ENCODE measurements at regions not wholly inside any gene's neighbourhood (a gene's known extent, or its start where the extent isn't known, plus 50 kb on each side); places are given as distances from the start of the nearest gene placed in this dataset.
"Not testable (repeated sequence)": the region's sequence is repeated elsewhere in the genome, so short reads cannot be mapped to it uniquely, and the experiment has no call there.

DNA sequence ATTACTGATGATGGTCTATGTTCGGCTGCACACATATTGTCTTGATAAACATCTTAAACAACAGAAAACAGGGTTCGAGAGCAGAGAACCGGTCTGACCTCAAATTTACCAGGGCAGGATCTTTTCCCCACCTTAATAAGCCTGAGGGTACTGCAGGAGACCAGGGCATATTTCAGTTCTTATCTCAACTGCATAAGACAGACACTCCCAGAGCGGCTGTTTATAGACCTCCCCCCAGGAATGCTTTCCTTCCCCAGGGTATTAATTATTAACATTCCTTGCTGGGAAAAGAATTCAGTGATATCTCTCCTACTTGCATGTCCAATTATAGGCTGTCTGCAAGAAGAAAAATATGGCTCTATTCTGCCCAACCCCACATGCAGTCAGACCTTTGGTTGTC lies 871.6 kb downstream of the DNAH5 start:
- H3K4me1 Mint-ChIP-seq, ATAC-seq, H3K4me3 Mint-ChIP-seq, H3K27ac Mint-ChIP-seq, DNase-seq, H3K27me3 Mint-ChIP-seq: not testable (repeated sequence)
- peaks cover 19 to 34% of the 10 kb centered on the region in 2 donors for H3K9me3 Mint-ChIP-seq

DNA sequence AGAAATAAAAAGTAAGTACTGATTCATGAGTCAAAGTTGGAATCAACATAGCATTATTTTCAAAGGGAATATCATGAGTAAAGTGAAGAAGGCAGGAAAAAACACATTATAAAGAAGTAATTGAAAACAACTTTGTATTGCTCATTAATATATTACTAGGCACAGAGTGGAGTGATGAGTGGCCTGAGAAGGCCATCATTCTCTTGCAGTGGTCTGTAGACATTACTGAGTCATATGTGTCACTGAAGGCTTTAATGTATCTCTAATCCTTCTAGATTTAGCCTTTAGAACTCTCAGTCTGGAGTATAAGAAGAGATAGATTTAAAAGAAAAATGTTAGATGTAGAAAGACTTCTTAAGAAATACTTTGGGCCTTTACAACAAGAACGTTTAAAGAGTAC lies 881.4 kb downstream of the DNAH5 start:
- DNase-seq (no peak), ATAC-seq (no peak)
- no peaks in the 10 kb centered on the region for H3K27me3 Mint-ChIP-seq
- H3K9me3 Mint-ChIP-seq: peaks cover 0 to 16% of the 10 kb centered on the region in 2 donors
- H3K4me3 Mint-ChIP-seq: no peak overlapping the region
- no peaks in the 10 kb centered on the region for H3K4me1 Mint-ChIP-seq
- no peak overlapping the region for H3K27ac Mint-ChIP-seq

DNA sequence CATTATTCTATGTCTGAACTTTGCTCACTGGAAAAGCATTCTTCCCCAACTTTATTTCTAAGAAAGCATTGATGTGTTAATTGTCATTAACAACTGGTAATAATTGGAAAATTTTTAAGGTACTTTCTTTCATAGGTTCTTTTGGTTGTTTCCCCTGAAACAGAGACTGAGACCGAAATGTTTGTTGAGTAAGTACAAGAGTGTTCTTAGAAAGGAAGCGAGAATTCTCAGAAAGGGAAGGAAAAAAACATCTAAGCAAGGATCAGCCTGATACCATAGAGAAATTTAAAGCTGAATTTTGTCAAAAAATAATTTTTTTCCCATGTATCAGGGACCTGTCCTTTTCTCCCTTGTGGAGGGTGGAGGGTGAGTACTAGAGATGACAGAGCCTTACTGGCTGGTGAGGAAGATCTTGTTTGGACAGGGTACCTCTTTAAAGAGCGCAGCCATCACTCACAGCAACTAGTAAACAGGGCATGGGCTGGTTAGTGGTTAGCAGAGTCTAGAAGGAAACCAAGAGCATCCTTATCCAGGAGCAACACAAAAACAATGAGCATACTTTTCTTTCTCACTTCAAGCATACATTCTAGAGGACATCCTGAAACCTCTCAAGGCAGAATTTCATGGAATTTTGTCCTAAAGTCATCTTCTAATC lies 898.5 kb downstream of the DNAH5 start:
- H3K27ac Mint-ChIP-seq: no peak overlapping the region
- no peak overlapping the region for H3K4me3 Mint-ChIP-seq
- no peaks in the 10 kb centered on the region for H3K4me1 Mint-ChIP-seq
- no peak for ATAC-seq
- H3K9me3 Mint-ChIP-seq: peaks cover 25 to 40% of the 10 kb centered on the region in 2 donors
- no peaks in the 10 kb centered on the region for H3K27me3 Mint-ChIP-seq
- no peak for DNase-seq

DNA sequence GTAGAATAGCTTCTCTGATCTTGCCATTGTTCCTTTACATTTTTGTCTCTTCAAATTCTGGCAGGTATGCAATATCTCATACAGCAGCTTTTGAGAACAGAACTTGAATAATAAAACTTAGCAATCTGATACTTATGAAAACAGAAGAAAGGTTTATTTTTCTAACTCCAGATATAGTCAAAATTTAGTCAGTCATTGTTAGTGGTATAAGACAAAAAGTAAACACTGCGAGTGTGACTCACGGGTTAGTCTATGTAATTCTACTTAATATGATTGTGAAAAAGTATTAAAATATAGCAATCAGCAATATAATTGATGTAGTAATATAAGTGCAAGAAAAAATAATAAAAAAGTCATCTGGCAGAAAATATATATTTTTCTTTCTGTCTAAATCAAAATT lies 910.4 kb downstream of the DNAH5 start:
- H3K27ac Mint-ChIP-seq: no peak overlapping the region
- H3K9me3 Mint-ChIP-seq: peaks cover 7 to 13% of the 10 kb centered on the region in 2 donors
- ATAC-seq: no peak
- H3K4me3 Mint-ChIP-seq: no peak overlapping the region
- DNase-seq: no peak
- no peaks in the 10 kb centered on the region for H3K27me3 Mint-ChIP-seq
- no peaks in the 10 kb centered on the region for H3K4me1 Mint-ChIP-seq

DNA sequence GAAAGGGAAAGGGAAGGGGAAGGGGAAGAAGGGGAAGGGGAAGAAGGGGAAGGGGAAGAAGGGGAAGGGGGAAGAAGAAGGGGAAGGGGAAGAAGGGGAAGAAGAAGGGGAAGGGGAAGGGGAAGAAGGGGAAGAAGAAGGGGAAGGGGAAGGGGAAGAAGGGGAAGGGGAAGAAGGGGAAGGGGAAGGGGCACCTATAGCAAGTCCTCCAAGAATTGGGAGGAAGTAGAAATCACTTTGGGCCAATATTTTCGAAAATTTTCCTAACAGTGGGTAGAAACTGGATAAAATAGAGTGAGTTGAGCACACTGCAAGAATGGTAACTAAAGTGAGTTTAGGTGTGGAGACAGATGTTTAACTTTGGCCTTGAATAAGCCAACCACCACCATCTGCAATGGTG lies 915.3 kb downstream of the DNAH5 start:
- Mint-ChIP-seq H3K4me1 (no peaks in the 10 kb centered on the region), H3K27me3 (no peaks in the 10 kb centered on the region), H3K27ac (no peak overlapping the region), H3K9me3 (peaks cover 13 to 14% of the 10 kb centered on the region in 2 donors), H3K4me3 (no peak overlapping the region)
- DNase-seq (no peak), ATAC-seq (no peak)

DNA sequence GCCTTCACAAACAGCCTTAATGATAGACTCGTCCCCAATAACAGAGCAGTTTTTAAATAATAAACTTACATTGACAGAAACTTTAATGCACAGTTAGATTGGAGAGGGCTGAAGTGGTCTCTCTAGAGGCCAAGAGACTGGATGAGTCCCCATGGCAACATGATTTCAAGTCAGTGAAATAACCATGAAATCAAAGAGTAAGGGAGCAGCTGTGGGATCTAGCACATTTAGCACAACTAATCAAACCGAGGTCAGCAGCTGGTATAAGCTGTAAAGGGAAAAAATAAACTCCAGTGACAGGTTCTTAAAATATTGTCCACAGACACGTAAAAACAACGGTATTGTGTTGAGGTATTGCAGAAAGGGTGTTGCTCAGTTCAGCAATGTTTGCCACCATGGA lies 916.6 kb downstream of the DNAH5 start:
- Mint-ChIP-seq H3K9me3 (peaks cover 13 to 14% of the 10 kb centered on the region in 2 donors), H3K4me1 (no peaks in the 10 kb centered on the region), H3K27me3 (no peaks in the 10 kb centered on the region), H3K4me3 (no peak overlapping the region), H3K27ac (no peak overlapping the region)
- ATAC-seq (no peak), DNase-seq (no peak)

DNA sequence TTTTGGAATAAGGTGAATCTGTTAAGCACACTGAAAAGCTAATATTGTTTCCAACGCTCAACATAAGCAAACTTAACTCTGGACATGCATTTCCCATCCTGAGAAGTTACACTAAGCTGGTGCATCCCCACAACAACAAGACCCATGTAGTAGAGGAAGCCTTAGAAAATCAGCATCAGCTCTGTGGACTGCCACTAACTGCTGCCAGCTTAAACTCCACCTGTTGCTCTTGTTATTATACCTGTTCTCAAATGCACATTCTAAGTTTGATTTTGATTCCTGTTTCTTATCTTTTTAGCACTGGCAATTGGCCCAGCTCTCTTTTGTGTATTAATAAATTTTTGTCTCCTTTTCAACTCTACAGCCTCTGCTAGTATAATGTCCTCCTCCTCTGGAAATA lies 924.8 kb downstream of the DNAH5 start:
- ATAC-seq: no peak
- Mint-ChIP-seq H3K9me3 (peaks cover 0 to 5% of the 10 kb centered on the region in 2 donors), H3K4me1 (no peaks in the 10 kb centered on the region), H3K27ac (no peak overlapping the region), H3K27me3 (no peaks in the 10 kb centered on the region), H3K4me3 (no peak overlapping the region)
- DNase-seq: no peak

DNA sequence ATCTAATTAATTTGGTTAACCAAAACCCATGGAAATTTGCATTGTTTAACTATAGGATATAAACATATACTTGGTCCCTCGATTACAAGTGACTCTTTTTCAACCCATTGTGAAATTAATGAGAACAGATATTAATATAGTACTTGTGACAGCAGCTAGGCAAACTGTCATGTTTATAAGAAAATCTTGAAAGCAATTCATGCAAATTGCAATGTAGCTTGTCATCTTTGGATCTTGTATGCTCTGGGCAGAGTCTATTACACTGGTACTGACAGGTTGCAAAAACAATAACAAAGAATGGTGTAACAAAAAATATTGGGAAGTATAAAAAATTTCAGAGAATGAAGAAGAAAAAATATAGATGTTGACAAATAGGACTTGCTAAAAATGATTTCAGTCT lies 941.0 kb downstream of the DNAH5 start:
- H3K27ac Mint-ChIP-seq: no peak overlapping the region
- DNase-seq (no peak), ATAC-seq (no peak)
- peaks cover under 1 to 16% of the 10 kb centered on the region in 2 donors for H3K9me3 Mint-ChIP-seq
- no peaks in the 10 kb centered on the region for H3K27me3 Mint-ChIP-seq
- H3K4me1 Mint-ChIP-seq: no peaks in the 10 kb centered on the region
- no peak overlapping the region for H3K4me3 Mint-ChIP-seq

DNA sequence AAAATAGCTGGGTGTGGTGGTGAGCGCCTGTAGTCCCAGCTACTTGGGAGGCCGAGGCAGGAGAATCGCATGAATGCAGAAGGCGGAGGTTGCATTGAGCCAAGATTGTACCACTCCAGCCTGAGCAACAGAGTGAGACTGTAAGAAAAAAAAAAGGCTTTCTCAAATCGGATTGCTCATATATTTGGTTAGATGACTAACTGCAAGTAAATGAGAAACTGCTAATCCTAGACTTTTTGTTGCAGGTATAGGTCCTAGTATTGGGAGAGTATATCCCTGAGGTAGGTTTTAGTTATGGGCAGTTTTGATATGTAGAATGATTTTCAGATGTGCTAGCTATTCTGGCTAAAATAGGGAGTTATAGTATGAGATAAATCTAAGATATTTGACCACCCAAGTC lies 944.8 kb downstream of the DNAH5 start:
- no peaks in the 10 kb centered on the region for H3K27me3 Mint-ChIP-seq
- ATAC-seq: no peak
- no peak overlapping the region for H3K4me3 Mint-ChIP-seq
- peaks cover 7% of the 10 kb centered on the region in 2 donors for H3K9me3 Mint-ChIP-seq
- H3K4me1 Mint-ChIP-seq: no peaks in the 10 kb centered on the region
- no peak for DNase-seq
- no peak overlapping the region for H3K27ac Mint-ChIP-seq

DNA sequence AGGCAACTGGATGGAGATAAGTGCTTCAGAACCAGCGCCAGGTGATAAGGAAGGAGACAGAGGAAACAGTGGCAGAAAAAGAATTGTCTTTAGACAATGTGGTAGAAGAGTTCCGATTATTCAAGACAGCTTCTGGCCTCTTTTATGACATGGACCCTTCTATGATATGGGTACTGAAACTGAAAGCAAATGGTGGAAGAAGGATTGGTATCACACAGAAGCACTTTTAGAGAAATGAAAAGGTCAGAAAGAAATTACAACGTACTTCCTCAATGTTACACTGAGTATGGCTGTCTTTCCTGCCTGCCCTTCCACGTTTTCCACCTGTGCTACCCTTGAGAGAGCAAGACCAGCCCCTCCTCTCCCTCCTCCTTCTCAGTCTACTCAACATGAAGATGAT lies 959.3 kb downstream of the DNAH5 start:
- DNase-seq (no peak), ATAC-seq (no peak)
- Mint-ChIP-seq H3K9me3 (peaks cover 0 to 9% of the 10 kb centered on the region in 2 donors), H3K27me3 (no peaks in the 10 kb centered on the region), H3K27ac (no peak overlapping the region), H3K4me1 (no peaks in the 10 kb centered on the region), H3K4me3 (no peak overlapping the region)

DNA sequence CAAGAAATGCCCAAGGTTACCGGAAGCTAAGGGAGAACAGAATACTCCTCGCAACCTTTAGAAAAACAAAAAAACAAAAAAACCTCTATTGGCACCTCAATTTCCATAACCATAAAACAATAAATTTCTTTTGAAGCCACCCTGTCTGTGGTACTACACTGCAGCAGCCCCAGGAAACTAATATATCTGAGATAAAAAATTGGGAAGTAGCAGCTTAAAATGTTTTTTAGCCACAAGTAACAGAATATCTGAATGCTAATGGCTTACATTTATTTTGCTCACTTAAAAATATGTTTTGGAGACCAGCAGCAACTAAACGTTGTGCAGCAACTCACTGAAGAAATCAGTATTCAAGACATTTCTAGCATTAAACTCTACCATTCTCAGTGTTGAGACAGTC lies 969.6 kb downstream of the DNAH5 start:
- no peak overlapping the region for H3K27ac Mint-ChIP-seq
- DNase-seq (no peak), ATAC-seq (no peak)
- no peaks in the 10 kb centered on the region for H3K27me3 Mint-ChIP-seq
- no peaks in the 10 kb centered on the region for H3K9me3 Mint-ChIP-seq
- no peak overlapping the region for H3K4me3 Mint-ChIP-seq
- no peaks in the 10 kb centered on the region for H3K4me1 Mint-ChIP-seq

DNA sequence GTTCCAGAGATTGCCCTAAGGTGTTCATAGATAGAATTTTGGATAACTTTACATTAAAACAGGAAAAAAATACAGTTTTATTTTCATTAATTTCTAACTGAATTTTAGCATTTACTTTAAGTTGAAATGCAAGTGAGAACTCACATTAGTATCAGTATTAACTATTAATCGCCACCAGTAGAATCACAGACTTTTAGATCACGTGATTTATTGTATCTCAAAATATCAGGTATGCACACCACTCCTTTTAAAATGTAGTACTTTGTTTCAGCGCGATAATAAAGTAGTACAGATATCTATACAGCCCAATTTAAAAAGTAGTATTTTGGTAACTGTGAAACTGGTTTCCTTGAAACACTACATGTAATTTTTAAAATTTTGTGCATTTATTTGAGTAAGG lies 978.7 kb downstream of the DNAH5 start:
- DNase-seq: no peak
- ATAC-seq: no peak
- Mint-ChIP-seq H3K4me1 (no peaks in the 10 kb centered on the region), H3K4me3 (no peak overlapping the region), H3K9me3 (peaks cover 0 to 4% of the 10 kb centered on the region in 2 donors), H3K27me3 (no peaks in the 10 kb centered on the region), H3K27ac (no peak overlapping the region)

DNA sequence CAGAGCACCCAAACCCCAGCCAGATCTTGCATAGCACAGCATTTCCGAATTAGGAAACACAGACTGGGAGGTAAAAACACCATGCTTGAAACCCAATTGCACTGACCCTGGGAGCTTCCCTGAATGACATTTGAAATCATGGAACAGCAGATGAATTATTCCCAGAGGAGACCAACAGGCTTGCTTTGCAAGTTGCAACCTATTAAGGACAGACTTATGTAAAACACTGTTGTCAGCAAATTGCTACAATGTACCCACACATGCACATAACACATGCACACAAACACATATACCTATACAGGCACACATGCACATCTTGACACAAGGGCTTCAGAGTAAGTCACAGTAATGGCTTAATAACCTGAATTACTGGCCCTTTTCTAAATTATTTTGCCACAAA lies 984.8 kb downstream of the DNAH5 start:
- Mint-ChIP-seq H3K4me1 (no peaks in the 10 kb centered on the region), H3K27me3 (no peaks in the 10 kb centered on the region), H3K27ac (no peak overlapping the region), H3K9me3 (no peaks in the 10 kb centered on the region), H3K4me3 (no peak overlapping the region)
- no peak for DNase-seq
- ATAC-seq: no peak

DNA sequence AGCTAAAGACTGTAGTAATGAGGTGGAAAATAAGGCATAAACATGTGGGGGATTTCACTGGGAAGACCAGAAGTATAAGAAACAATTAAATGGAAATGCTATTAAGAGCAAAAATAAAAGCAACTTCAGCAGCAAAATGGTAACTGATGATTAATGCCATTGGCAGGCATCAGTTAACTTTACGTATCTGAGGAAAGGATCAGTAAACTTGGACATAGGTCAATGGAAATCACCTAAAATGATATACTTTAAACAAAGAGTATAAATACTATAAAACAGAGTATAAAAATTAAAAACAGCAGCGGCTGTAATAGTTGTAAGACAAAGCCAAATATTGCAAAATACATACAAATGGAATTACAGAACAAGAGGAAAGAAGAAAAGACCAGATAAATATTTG lies 992.1 kb downstream of the DNAH5 start:
- no peak for ATAC-seq
- Mint-ChIP-seq H3K4me3 (no peak overlapping the region), H3K27me3 (no peaks in the 10 kb centered on the region), H3K9me3 (peaks cover 0 to 6% of the 10 kb centered on the region in 2 donors), H3K4me1 (no peaks in the 10 kb centered on the region), H3K27ac (no peak overlapping the region)
- DNase-seq: no peak

DNA sequence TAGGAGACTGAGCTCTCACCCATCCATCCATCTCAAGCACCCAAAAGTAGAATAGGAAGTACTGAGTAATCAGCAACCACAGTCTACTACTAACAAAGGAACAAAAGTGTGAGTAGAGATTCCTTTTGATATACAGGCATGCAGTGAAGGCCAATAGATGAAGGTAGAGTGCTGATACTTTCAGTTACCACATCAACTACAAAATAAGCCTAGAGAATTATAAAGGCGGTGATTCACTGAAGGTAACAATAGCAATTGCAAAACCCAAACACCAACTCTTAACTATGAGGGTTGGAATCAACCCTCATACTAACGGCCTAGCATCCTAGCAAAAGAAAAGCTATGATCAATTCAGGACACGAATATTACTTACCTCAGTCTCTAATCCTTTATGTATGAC lies 992.6 kb downstream of the DNAH5 start:
- no peak for ATAC-seq
- no peaks in the 10 kb centered on the region for H3K27me3 Mint-ChIP-seq
- no peak for DNase-seq
- peaks cover 0 to 11% of the 10 kb centered on the region in 2 donors for H3K9me3 Mint-ChIP-seq
- no peaks in the 10 kb centered on the region for H3K4me1 Mint-ChIP-seq
- no peak overlapping the region for H3K4me3 Mint-ChIP-seq
- H3K27ac Mint-ChIP-seq: no peak overlapping the region

DNA sequence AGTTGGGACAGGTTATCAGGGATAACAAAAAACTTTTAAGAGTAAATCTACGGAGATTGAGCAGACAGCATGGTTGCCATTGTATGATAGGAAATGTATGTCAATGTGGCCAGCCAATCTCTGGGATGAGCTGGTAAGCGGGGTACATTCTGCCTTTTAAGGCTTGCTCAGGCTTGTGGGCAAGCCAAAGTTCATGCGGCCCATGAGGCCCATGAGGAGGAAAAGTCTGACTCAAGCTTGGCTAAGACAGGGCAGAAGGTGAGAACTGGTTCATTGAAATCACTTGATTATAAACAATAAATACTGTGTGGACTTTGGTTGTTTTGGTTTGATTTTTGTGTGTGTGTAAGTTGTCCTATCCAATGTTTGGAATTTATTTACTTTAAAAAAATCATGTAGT lies 997.1 kb downstream of the DNAH5 start:
- no peak overlapping the region for H3K4me3 Mint-ChIP-seq
- peaks cover 0 to 19% of the 10 kb centered on the region in 2 donors for H3K9me3 Mint-ChIP-seq
- ATAC-seq (no peak), DNase-seq (no peak)
- H3K4me1 Mint-ChIP-seq: no peaks in the 10 kb centered on the region
- H3K27ac Mint-ChIP-seq: no peak overlapping the region
- no peaks in the 10 kb centered on the region for H3K27me3 Mint-ChIP-seq

DNA sequence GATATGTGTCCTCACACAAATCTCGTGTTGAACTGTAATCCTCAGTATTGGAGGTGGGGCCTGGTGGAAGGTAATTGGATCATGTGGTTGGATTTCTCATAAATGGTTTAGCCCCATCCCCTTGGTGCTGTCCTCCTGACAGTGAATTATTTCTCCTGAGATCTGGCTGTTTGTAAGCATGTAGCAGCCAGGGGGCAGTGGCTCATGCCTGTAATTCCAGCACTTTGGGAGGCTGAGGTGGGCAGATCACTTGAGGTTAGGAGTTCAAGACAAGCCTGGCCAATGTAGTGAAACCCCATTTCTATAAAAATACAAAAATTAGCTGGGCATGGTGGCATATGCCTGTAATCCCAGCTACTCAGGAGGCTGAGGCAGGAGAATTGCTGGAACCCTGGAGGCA lies 999.0 kb downstream of the DNAH5 start:
- H3K4me3 Mint-ChIP-seq, H3K27ac Mint-ChIP-seq, H3K4me1 Mint-ChIP-seq, H3K27me3 Mint-ChIP-seq, DNase-seq, ATAC-seq: not testable (repeated sequence)
- peaks cover 4 to 13% of the 10 kb centered on the region in 2 donors for H3K9me3 Mint-ChIP-seq

Measured in stimulated activated naive CD8-positive, alpha-beta T cell treated with anti-CD3 and anti-CD28 coated beads, Interleukin-15, amount 100 ng/mL, for 72 hours (primary cell).